ENCODE measurements at regions not wholly inside any gene's neighbourhood (a gene's known extent, or its start where the extent isn't known, plus 50 kb on each side); places are given as distances from the start of the nearest gene placed in this dataset.

- no peaks in the 10 kb centered on the region for H3K4me1 ChIP-seq (ENCODE audit: control insufficient read depth, insufficient read depth, low read depth, low read length)
- H3K23ac ChIP-seq (ENCODE audit: low read length in 2 of 2): no peak overlapping the region
- H3K27me3 ChIP-seq (ENCODE audit: control insufficient read depth in 1 of 2, insufficient read depth in 1 of 2, low read length in 2 of 2): no peaks in the 10 kb centered on the region
- H2BK120ac ChIP-seq (ENCODE audit: low read depth, low read length): no peak overlapping the region
- H2BK5ac ChIP-seq (ENCODE audit: low read depth, low read length, poor library complexity, severe bottlenecking): no peak overlapping the region
- no peak overlapping the region for H3K18ac ChIP-seq (ENCODE audit: low read depth in 1 of 2, low read length in 2 of 2)
- no peak overlapping the region for H3K4me3 ChIP-seq (ENCODE audit: insufficient read depth in 1 of 2, low read depth in 1 of 2, low read length in 2 of 2)
- H3K14ac ChIP-seq (ENCODE audit: low read length in 2 of 2): no peak overlapping the region
- H3K9me3 ChIP-seq (ENCODE audit: control insufficient read depth, low read length): no peaks in the 10 kb centered on the region
- no peak overlapping the region for H2AK5ac ChIP-seq (ENCODE audit: low read length, severe bottlenecking)
- H3K9ac ChIP-seq (ENCODE audit: low read length): no peak overlapping the region
- no peak overlapping the region for H2BK15ac ChIP-seq (ENCODE audit: low read depth, poor library complexity, severe bottlenecking)
- H3K36me3 ChIP-seq (ENCODE audit: control insufficient read depth in 1 of 2, insufficient read depth in 2 of 2, low read depth in 1 of 2, low read length in 2 of 2): no peaks in the 10 kb centered on the region
- H3K79me1 ChIP-seq (replicated peaks; ENCODE audit: low read length, poor library complexity, severe bottlenecking): no peaks in the 10 kb centered on the region
- no peak overlapping the region for H4K91ac ChIP-seq (ENCODE audit: low read length)
- no peak overlapping the region for H2BK12ac ChIP-seq (ENCODE audit: low read length in 2 of 2)
- no peak overlapping the region for H3K27ac ChIP-seq (ENCODE audit: low read length, poor library complexity, severe bottlenecking)
- no peak overlapping the region for H4K8ac ChIP-seq (ENCODE audit: low read length)
- WGBS: 36% methylated on average over 1 of the region's 1 CpG
- no peak overlapping the region for H3K4ac ChIP-seq (ENCODE audit: low read depth in 1 of 2, low read length in 2 of 2)
- H3K4me2 ChIP-seq (ENCODE audit: low read length, poor library complexity, severe bottlenecking): no peak overlapping the region
- DNase-seq: no peak
- no peak overlapping the region for H2AFZ ChIP-seq (ENCODE audit: low read depth, low read length)
Observed at GRCh38 chr2:14776216-14776615, 143.7 kb downstream of the LRATD1 start.

GRCh38 chr2:14778015-14778414 lies 145.5 kb downstream of the LRATD1 start:
- Histone ChIP-seq H4K91ac (ENCODE audit: low read length) (no peak overlapping the region), H2BK15ac (ENCODE audit: low read depth, poor library complexity, severe bottlenecking) (no peak overlapping the region), H2BK5ac (ENCODE audit: low read depth, low read length, poor library complexity, severe bottlenecking) (no peak overlapping the region), H3K36me3 (ENCODE audit: control insufficient read depth in 1 of 2, insufficient read depth in 2 of 2, low read depth in 1 of 2, low read length in 2 of 2) (no peaks in the 10 kb centered on the region), H3K23ac (ENCODE audit: low read length in 2 of 2) (no peak overlapping the region), H4K8ac (ENCODE audit: low read length) (no peak overlapping the region), H3K4me3 (ENCODE audit: insufficient read depth in 1 of 2, low read depth in 1 of 2, low read length in 2 of 2) (no peak overlapping the region), H3K79me1 (replicated peaks; ENCODE audit: low read length, poor library complexity, severe bottlenecking) (no peaks in the 10 kb centered on the region), H3K27ac (ENCODE audit: low read length, poor library complexity, severe bottlenecking) (no peak overlapping the region), H3K18ac (ENCODE audit: low read depth in 1 of 2, low read length in 2 of 2) (no peak overlapping the region), H3K4me2 (ENCODE audit: low read length, poor library complexity, severe bottlenecking) (no peak overlapping the region), H2BK12ac (ENCODE audit: low read length in 2 of 2) (no peak overlapping the region), H3K27me3 (ENCODE audit: control insufficient read depth in 1 of 2, insufficient read depth in 1 of 2, low read length in 2 of 2) (no peaks in the 10 kb centered on the region), H3K4me1 (ENCODE audit: control insufficient read depth, insufficient read depth, low read depth, low read length) (no peaks in the 10 kb centered on the region), H3K14ac (ENCODE audit: low read length in 2 of 2) (no peak overlapping the region), H2AFZ (ENCODE audit: low read depth, low read length) (no peak overlapping the region), H3K9me3 (ENCODE audit: control insufficient read depth, low read length) (no peaks in the 10 kb centered on the region), H2BK120ac (ENCODE audit: low read depth, low read length) (no peak overlapping the region), H3K4ac (ENCODE audit: low read depth in 1 of 2, low read length in 2 of 2) (no peak overlapping the region), H3K9ac (ENCODE audit: low read length) (no peak overlapping the region), H2AK5ac (ENCODE audit: low read length, severe bottlenecking) (no peak overlapping the region)
- DNase-seq: peak; percentile 5
- 100% methylated on average over 1 of the region's 2 CpGs for WGBS

DNA sequence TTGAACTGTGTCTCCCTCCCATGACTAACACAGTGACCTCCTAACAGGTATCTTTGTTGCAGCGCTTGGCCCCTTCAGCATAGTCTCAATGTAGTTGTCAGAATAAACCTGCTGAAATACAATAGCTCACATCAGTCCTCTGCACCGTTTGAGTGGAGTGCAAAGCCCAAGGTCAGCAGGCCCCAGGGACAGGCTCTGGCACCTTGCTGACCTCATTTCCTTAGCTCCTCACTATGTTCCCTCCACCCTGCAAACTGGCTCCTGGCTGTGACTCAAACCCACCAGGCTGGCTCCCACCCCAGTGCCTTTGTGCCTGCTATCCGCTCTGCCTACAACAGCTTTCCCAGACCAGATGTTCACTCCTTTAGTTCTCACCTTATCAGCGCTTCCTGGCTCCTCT lies 146.7 kb downstream of the LRATD1 start:
- Histone ChIP-seq H2AK5ac (ENCODE audit: low read length, severe bottlenecking) (no peak overlapping the region), H3K4ac (ENCODE audit: low read depth in 1 of 2, low read length in 2 of 2) (no peak overlapping the region), H3K4me3 (ENCODE audit: insufficient read depth in 1 of 2, low read depth in 1 of 2, low read length in 2 of 2) (no peak overlapping the region), H3K18ac (ENCODE audit: low read depth in 1 of 2, low read length in 2 of 2) (no peak overlapping the region), H2BK12ac (ENCODE audit: low read length in 2 of 2) (no peak overlapping the region), H2BK120ac (ENCODE audit: low read depth, low read length) (no peak overlapping the region), H3K9ac (ENCODE audit: low read length) (no peak overlapping the region), H3K4me2 (ENCODE audit: low read length, poor library complexity, severe bottlenecking) (no peak overlapping the region), H3K23ac (ENCODE audit: low read length in 2 of 2) (no peak overlapping the region), H2BK15ac (ENCODE audit: low read depth, poor library complexity, severe bottlenecking) (no peak overlapping the region), H3K14ac (ENCODE audit: low read length in 2 of 2) (no peak overlapping the region), H3K36me3 (ENCODE audit: control insufficient read depth in 1 of 2, insufficient read depth in 2 of 2, low read depth in 1 of 2, low read length in 2 of 2) (no peaks in the 10 kb centered on the region), H2AFZ (ENCODE audit: low read depth, low read length) (no peak overlapping the region), H3K79me1 (replicated peaks; ENCODE audit: low read length, poor library complexity, severe bottlenecking) (no peaks in the 10 kb centered on the region), H3K27ac (ENCODE audit: low read length, poor library complexity, severe bottlenecking) (no peak overlapping the region), H3K27me3 (ENCODE audit: control insufficient read depth in 1 of 2, insufficient read depth in 1 of 2, low read length in 2 of 2) (no peaks in the 10 kb centered on the region), H3K4me1 (ENCODE audit: control insufficient read depth, insufficient read depth, low read depth, low read length) (no peaks in the 10 kb centered on the region), H4K8ac (ENCODE audit: low read length) (no peak overlapping the region), H4K91ac (ENCODE audit: low read length) (no peak overlapping the region), H3K9me3 (ENCODE audit: control insufficient read depth, low read length) (no peaks in the 10 kb centered on the region), H2BK5ac (ENCODE audit: low read depth, low read length, poor library complexity, severe bottlenecking) (no peak overlapping the region)
- no peak for DNase-seq
- 60% methylated on average over 4 of the region's 4 CpGs for WGBS

GRCh38 chr2:14781142-14781541 lies 148.6 kb downstream of the LRATD1 start:
- H2BK12ac ChIP-seq (ENCODE audit: low read length in 2 of 2): no peak overlapping the region
- no peak overlapping the region for H2AFZ ChIP-seq (ENCODE audit: low read depth, low read length)
- no peak overlapping the region for H2BK5ac ChIP-seq (ENCODE audit: low read depth, low read length, poor library complexity, severe bottlenecking)
- no peaks in the 10 kb centered on the region for H3K27me3 ChIP-seq (ENCODE audit: control insufficient read depth in 1 of 2, insufficient read depth in 1 of 2, low read length in 2 of 2)
- no peak overlapping the region for H3K4me3 ChIP-seq (ENCODE audit: insufficient read depth in 1 of 2, low read depth in 1 of 2, low read length in 2 of 2)
- no peaks in the 10 kb centered on the region for H3K4me1 ChIP-seq (ENCODE audit: control insufficient read depth, insufficient read depth, low read depth, low read length)
- H3K36me3 ChIP-seq (ENCODE audit: control insufficient read depth in 1 of 2, insufficient read depth in 2 of 2, low read depth in 1 of 2, low read length in 2 of 2): no peaks in the 10 kb centered on the region
- no peak overlapping the region for H2AK5ac ChIP-seq (ENCODE audit: low read length, severe bottlenecking)
- no peak overlapping the region for H3K9ac ChIP-seq (ENCODE audit: low read length)
- no peak overlapping the region for H3K4me2 ChIP-seq (ENCODE audit: low read length, poor library complexity, severe bottlenecking)
- H2BK15ac ChIP-seq (ENCODE audit: low read depth, poor library complexity, severe bottlenecking): no peak overlapping the region
- no peak overlapping the region for H3K23ac ChIP-seq (ENCODE audit: low read length in 2 of 2)
- no peak overlapping the region for H3K18ac ChIP-seq (ENCODE audit: low read depth in 1 of 2, low read length in 2 of 2)
- no peak overlapping the region for H3K27ac ChIP-seq (ENCODE audit: low read length, poor library complexity, severe bottlenecking)
- no peak overlapping the region for H3K14ac ChIP-seq (ENCODE audit: low read length in 2 of 2)
- H4K91ac ChIP-seq (ENCODE audit: low read length): no peak overlapping the region
- H3K79me1 ChIP-seq (replicated peaks; ENCODE audit: low read length, poor library complexity, severe bottlenecking): no peaks in the 10 kb centered on the region
- DNase-seq: no peak
- H4K8ac ChIP-seq (ENCODE audit: low read length): no peak overlapping the region
- H2BK120ac ChIP-seq (ENCODE audit: low read depth, low read length): no peak overlapping the region
- WGBS: 71% methylated on average over 4 of the region's 4 CpGs
- H3K9me3 ChIP-seq (ENCODE audit: control insufficient read depth, low read length): no peaks in the 10 kb centered on the region
- H3K4ac ChIP-seq (ENCODE audit: low read depth in 1 of 2, low read length in 2 of 2): no peak overlapping the region

Measured in mesenchymal stem cell (in vitro differentiated cells and primary cell).